Kidney (tissue), 13 donors: ENCODE measurements at regions not wholly inside any gene's neighbourhood (a gene's known extent, or its start where the extent isn't known, plus 50 kb on each side); places are given as distances from the start of the nearest gene placed in this dataset.
A peak's percentile ranks its signal among the peaks of the same experiment; 100 is the strongest.

Source experiments
- DNase-seq, 5 donors: peaks; one replicate each; pipeline ENCODE4 v3.0.0-alpha.2; 2013 to 2020
- FAIRE-seq: peaks from 2 replicates; lab custom pipeline; 2012; peaks lifted over from hg19 to GRCh38; lab: Jason Lieb, UNC
- H3K27ac ChIP-seq, 2 donors: one replicate each; pipeline ENCODE4 v1.7.0; 2013; ENCODE audit warnings: low read depth in 2 of 2, low read length in 2 of 2, inconsistent platforms in 1 of 2
- H3K27me3 ChIP-seq: one replicate; pipeline ENCODE4 v1.7.1; 2013; ENCODE audit warnings: low read length, inconsistent platforms; ENCODE audit not compliant: control insufficient read depth, insufficient read depth
- H3K36me3 ChIP-seq, 3 donors: one replicate each; pipeline versions ENCODE4 v1.7.0 to v1.7.1; 2013; ENCODE audit warnings: low read length in 3 of 3, control low read depth in 1 of 3, inconsistent platforms in 1 of 3; ENCODE audit not compliant: insufficient read depth in 3 of 3, control insufficient read depth in 2 of 3
- H3K4me1 ChIP-seq, 3 donors: one replicate each; pipeline versions ENCODE4 v1.7.0 to v1.7.1; 2013; ENCODE audit warnings: low read length in 3 of 3, inconsistent platforms in 1 of 3, low read depth in 1 of 3; ENCODE audit not compliant: control insufficient read depth in 2 of 3, insufficient read depth in 2 of 3
- H3K4me3 ChIP-seq, 3 donors: one replicate each; pipeline versions ENCODE4 v1.7.0 to v1.8.1; 2013; ENCODE audit warnings: low read length in 3 of 3, control low read depth in 1 of 3, inconsistent platforms in 1 of 3
- H3K9ac ChIP-seq, 3 donors: one replicate each; pipeline versions ENCODE4 v1.7.0 to v1.7.1; 2013; ENCODE audit warnings: low read length in 3 of 3, control low read depth in 1 of 3, inconsistent platforms in 1 of 3
- H3K9me3 ChIP-seq, 3 donors: one replicate each; pipeline versions ENCODE4 v1.7.0 to v1.7.1; 2013; ENCODE audit warnings: low read length in 3 of 3, control low read depth in 1 of 3, inconsistent platforms in 1 of 3; ENCODE audit not compliant: control insufficient read depth in 2 of 3, insufficient read depth in 1 of 3
- intact Hi-C: fragments of 100-400 bp; cut with DNase I; formaldehyde crosslinking; loops from one replicate; pipeline ENCODE4 v1.11.1; 2022
- TF ChIP-seq, protein P1 (sequence below): IDR thresholded peaks from 3 replicates; pipeline ENCODE4 v1.5.1; 2012; ENCODE audit warnings: mild to moderate bottlenecking, moderate library complexity, borderline replicate concordance; ENCODE audit not compliant: insufficient read depth; ENCODE audit errors: extremely low read depth
- donor health status: control.
- donor health status: control.
- donor health status: control.
- donor health status: control.
- donor health status: control.
- donor health status: DM: yes; HTN: yes; CAD: no.
- donor health status: Normal renal cell carcinoma (clear cell type).

DNA sequence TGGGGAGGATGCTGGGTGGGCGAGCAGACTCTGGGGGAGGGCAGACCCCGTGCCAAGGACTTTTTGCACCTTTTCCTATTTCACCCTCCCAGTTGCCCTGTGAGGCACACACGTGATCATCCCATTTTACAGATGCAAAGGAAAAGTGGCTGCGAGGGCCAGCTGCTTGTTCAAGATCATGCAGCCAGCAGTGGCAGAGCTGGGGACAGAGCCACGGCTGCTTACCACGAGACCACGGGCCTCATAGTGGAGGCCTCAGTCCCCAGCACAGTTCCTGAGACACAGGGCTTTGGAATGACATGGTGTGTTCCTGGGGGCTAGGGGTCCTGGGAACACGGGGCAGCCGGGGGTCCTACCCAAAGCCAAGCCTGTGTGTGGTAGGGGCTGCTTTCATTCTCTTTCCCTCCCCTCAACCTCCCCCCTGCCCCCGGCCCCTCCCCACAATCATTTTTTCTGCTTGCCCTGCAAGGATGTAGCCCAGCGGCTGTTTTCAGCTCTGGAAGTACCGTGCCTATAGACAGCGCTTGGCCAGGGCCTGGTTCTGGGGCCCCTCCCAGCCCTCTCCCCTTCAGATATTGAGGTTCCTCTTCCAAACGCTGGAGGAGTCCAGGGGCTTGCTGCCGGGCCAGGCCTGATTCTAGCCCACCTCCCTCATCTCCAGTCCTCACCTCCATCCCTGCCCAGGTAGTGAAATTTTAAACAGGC is 58.5 kb upstream of the IER5L start:
- intact Hi-C loops, result no loop called here
- H3K27me3 ChIP-seq, result no peaks in the 10 kb centered on the region
- no peaks in the 10 kb centered on the region for H3K4me1 ChIP-seq
- DNase-seq (peak in 1 of 5 donors; percentile 29), FAIRE-seq (no peak)
- H3K36me3 ChIP-seq, result no peaks in the 10 kb centered on the region
- H3K9ac ChIP-seq, result peak overlapping the region in 1 of 3 donors; percentile 19
- TF ChIP-seq, protein P1, sequence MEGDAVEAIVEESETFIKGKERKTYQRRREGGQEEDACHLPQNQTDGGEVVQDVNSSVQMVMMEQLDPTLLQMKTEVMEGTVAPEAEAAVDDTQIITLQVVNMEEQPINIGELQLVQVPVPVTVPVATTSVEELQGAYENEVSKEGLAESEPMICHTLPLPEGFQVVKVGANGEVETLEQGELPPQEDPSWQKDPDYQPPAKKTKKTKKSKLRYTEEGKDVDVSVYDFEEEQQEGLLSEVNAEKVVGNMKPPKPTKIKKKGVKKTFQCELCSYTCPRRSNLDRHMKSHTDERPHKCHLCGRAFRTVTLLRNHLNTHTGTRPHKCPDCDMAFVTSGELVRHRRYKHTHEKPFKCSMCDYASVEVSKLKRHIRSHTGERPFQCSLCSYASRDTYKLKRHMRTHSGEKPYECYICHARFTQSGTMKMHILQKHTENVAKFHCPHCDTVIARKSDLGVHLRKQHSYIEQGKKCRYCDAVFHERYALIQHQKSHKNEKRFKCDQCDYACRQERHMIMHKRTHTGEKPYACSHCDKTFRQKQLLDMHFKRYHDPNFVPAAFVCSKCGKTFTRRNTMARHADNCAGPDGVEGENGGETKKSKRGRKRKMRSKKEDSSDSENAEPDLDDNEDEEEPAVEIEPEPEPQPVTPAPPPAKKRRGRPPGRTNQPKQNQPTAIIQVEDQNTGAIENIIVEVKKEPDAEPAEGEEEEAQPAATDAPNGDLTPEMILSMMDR, result no peak
- no peak overlapping the region for H3K27ac ChIP-seq
- no peak overlapping the region for H3K4me3 ChIP-seq
- H3K9me3 ChIP-seq, result peaks cover 0 to 11% (median 2%) of the 10 kb centered on the region in 3 donors

DNA sequence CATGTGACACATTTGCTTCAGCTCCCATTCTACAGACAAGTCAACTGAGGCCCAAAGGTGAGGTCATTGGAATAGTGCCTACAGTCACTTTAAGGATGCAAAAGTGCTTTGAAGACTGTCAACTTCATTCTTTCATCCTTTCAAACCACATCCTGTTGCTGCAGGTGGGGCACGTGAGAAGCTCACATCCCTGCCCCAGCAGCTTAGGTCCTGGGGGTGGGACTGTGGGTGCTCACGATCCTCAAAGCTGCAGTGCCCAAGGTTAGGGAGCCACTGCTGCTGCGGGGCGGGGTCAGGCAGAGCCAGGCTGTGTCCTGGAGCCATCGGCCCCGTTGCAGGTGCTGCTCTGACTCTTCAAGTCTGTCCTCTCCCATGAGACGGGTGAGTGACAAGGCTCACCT is 57.9 kb upstream of the IER5L start:
- DNase-seq, result peak in 1 of 5 donors; percentile 70
- TF ChIP-seq, protein P1, result no peak
- no peak overlapping the region for H3K27ac ChIP-seq
- no peaks in the 10 kb centered on the region for H3K4me1 ChIP-seq
- intact Hi-C loops, result no loop called here
- no peak for FAIRE-seq
- no peak overlapping the region for H3K9ac ChIP-seq
- H3K36me3 ChIP-seq, result no peaks in the 10 kb centered on the region
- H3K4me3 ChIP-seq, result no peak overlapping the region
- H3K27me3 ChIP-seq, result no peaks in the 10 kb centered on the region
- H3K9me3 ChIP-seq, result peaks cover 0 to 11% (median 2%) of the 10 kb centered on the region in 3 donors

DNA sequence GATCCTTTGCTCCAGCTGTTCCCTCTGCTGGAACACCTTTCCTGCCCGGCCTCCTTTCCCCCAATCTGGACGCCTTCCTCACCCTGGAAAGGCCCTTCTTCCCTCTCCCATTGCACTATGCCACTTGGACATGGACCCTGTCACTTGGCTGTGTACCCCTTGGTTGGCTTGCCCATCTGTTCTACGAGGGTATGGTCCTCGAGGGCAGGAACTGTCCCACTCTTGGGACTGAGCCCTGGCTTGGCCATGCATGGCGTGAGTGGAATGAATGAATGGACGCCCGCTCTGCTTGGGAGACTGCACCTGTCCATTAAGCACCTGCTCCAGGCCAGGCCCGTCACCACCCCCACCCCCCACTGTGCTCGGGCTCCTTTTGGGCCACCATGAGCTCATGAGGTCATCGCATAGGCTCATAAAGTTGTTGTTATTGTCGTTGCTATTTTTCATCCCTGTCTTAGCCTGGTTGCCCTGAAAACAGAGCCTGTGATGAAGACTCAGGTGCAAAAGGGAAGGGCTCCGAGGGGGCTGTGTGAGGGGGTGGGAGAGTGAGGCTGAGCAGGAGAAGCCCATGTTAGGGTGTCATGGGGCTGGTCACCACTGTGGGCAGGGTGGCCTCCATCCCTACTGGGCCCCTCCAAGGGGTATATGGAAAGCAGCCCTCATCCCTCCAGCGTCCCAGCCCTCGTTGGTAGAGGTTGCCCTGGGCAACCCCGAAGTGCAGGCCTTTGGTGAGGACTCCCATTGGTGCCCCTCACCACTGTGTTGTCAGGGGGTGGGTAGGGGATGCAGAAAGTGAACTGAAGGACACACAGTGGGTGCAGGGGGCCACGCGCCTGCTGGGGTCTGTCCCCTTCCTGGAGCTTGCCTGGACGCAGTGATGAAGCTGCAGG is 57.2 kb upstream of the IER5L start:
- no peaks in the 10 kb centered on the region for H3K27me3 ChIP-seq
- peaks cover 0 to 11% (median 2%) of the 10 kb centered on the region in 3 donors for H3K9me3 ChIP-seq
- no peaks in the 10 kb centered on the region for H3K36me3 ChIP-seq
- no peak overlapping the region for H3K4me3 ChIP-seq
- peak in 1 of 5 donors; percentile 69 for DNase-seq
- no peak for FAIRE-seq
- TF ChIP-seq, protein P1, result no peak
- intact Hi-C loops, result no loop called here
- no peaks in the 10 kb centered on the region for H3K4me1 ChIP-seq
- no peak overlapping the region for H3K9ac ChIP-seq
- H3K27ac ChIP-seq, result no peak overlapping the region
